GM23338 (cell line): ENCODE measurements at regions not wholly inside any gene's neighbourhood (a gene's known extent, or its start where the extent isn't known, plus 50 kb on each side); places are given as distances from the start of the nearest gene placed in this dataset.

Experiments used
- ATAC-seq: fragments of 200-7000 bp; cut with Tn5 transposase; 3 replicates; pipeline ENCODE4 v1.9.1; 2020
- DNase-seq: peaks from one replicate; pipeline ENCODE4 v3.0.0-alpha.2; 2015; ENCODE audit warnings: low spot score
- H2AFZ ChIP-seq: fragments of 200-600 bp; sonication (generic); 2 replicates; pipeline ENCODE4 v1.8.0; 2016; ENCODE audit warnings: antibody characterized with exemption, mild to moderate bottlenecking, moderate library complexity
- H3F3A ChIP-seq: fragments of 200-600 bp; sonication (generic); replicated peaks from 2 replicates; pipeline ENCODE4 v1.8.0; 2017; ENCODE audit warnings: antibody characterized with exemption, mixed run types, low read depth
- H3K27ac ChIP-seq: fragments of 200-600 bp; sonication (generic); 2 replicates; pipeline ENCODE4 v1.6.1; 2016; ENCODE audit warnings: low read depth
- H3K27me3 ChIP-seq: fragments of 200-600 bp; sonication (generic); 2 replicates; pipeline ENCODE4 v1.8.0; 2016; ENCODE audit warnings: mild to moderate bottlenecking, mixed run types, moderate library complexity; ENCODE audit not compliant: insufficient read depth
- H3K36me3 ChIP-seq: fragments of 200-600 bp; sonication (generic); 2 replicates; pipeline ENCODE4 v1.8.0; 2016; ENCODE audit warnings: mild to moderate bottlenecking; ENCODE audit not compliant: insufficient read depth
- H3K4me1 ChIP-seq: fragments of 200-600 bp; sonication (generic); 2 replicates; pipeline ENCODE4 v1.8.0; 2016; ENCODE audit warnings: mild to moderate bottlenecking, moderate library complexity; ENCODE audit not compliant: insufficient read depth
- H3K4me2 ChIP-seq: fragments of 200-600 bp; sonication (generic); 2 replicates; pipeline ENCODE4 v1.7.1; 2017; ENCODE audit warnings: mixed run types
- H3K4me3 ChIP-seq: fragments of 200-600 bp; sonication (generic); 2 replicates; pipeline ENCODE4 v1.6.1; 2016; ENCODE audit warnings: mixed run types
- H3K79me2 ChIP-seq: fragments of 200-600 bp; sonication (generic); replicated peaks from 2 replicates; pipeline ENCODE4 v1.8.0; 2017; ENCODE audit warnings: mild to moderate bottlenecking; ENCODE audit not compliant: insufficient read depth
- H3K9me2 ChIP-seq: fragments of 200-600 bp; sonication (generic); 2 replicates; pipeline ENCODE4 v1.8.0; 2017; ENCODE audit not compliant: insufficient read depth
- H4K20me1 ChIP-seq: fragments of 200-600 bp; sonication (generic); replicated peaks from 2 replicates; pipeline ENCODE4 v1.8.0; 2017; ENCODE audit warnings: mild to moderate bottlenecking; ENCODE audit not compliant: insufficient read depth
- H3K27ac Mint-ChIP-seq: 2 replicates; pipeline ENCODE4 v1.8.0; 2020; ENCODE audit warnings: inconsistent platforms, mild to moderate bottlenecking, moderate library complexity, mixed read lengths
- H3K27me3 Mint-ChIP-seq: 3 replicates; pipeline ENCODE4 v1.8.0; 2022; ENCODE audit warnings: low read depth, mild to moderate bottlenecking, moderate library complexity, mixed read lengths, inconsistent platforms; ENCODE audit not compliant: insufficient read depth, poor library complexity
- H3K36me3 Mint-ChIP-seq: 3 replicates; pipeline ENCODE4 v1.8.0; 2021; ENCODE audit warnings: low read depth, mild to moderate bottlenecking, inconsistent platforms, moderate library complexity, mixed read lengths
- H3K4me1 Mint-ChIP-seq: 3 replicates; pipeline ENCODE4 v1.8.0; 2020; ENCODE audit warnings: mild to moderate bottlenecking, inconsistent platforms, mixed read lengths
- H3K4me3 Mint-ChIP-seq: 3 replicates; pipeline ENCODE4 v1.8.0; 2021; ENCODE audit warnings: moderate library complexity, mild to moderate bottlenecking, inconsistent platforms, mixed read lengths
- H3K9me3 Mint-ChIP-seq: 3 replicates; pipeline ENCODE4 v1.8.0; 2020; ENCODE audit warnings: moderate library complexity, mild to moderate bottlenecking, inconsistent platforms, mixed read lengths
- CREB1 ChIP-seq: fragments of 250-450 bp; sonication (Bioruptor Pico); IDR thresholded peaks from 2 replicates; pipeline ENCODE4 v1.5.0; 2020; ENCODE audit warnings: low read depth, mild to moderate bottlenecking, moderate library complexity
- CTCF ChIP-seq, 2 experiments: fragments of 200-600 bp in 1 of 2; sonication (generic) in 1 of 2; conservative IDR thresholded peaks; 2 replicates each; pipeline versions ENCODE4 v1.5.1 to v1.6.1; 2016 to 2017; ENCODE audit warnings: antibody characterized with exemption in 2 of 2, low read depth in 2 of 2, mild to moderate bottlenecking in 2 of 2, moderate library complexity in 1 of 2
- EZH2phosphoT487 ChIP-seq: fragments of 200-600 bp; sonication (generic); IDR thresholded peaks from one replicate; pipeline ENCODE4 v1.8.1; 2018; ENCODE audit warnings: antibody characterized with exemption; ENCODE audit not compliant: unreplicated experiment
- JUNB ChIP-seq: IDR thresholded peaks from one replicate; pipeline ENCODE4 v1.6.1; 2016; ENCODE audit warnings: antibody characterized with exemption; ENCODE audit not compliant: unreplicated experiment
- NANOG ChIP-seq: IDR thresholded peaks from 2 replicates; pipeline ENCODE4 v1.6.1; 2016; ENCODE audit warnings: antibody characterized with exemption, borderline replicate concordance
- POLR2AphosphoS5 ChIP-seq: IDR thresholded peaks from 2 replicates; pipeline ENCODE4 v1.6.1; 2016; ENCODE audit warnings: antibody characterized with exemption, low read depth
- REST ChIP-seq: IDR thresholded peaks from one replicate; pipeline ENCODE4 v1.6.1; 2018; ENCODE audit warnings: antibody characterized with exemption; ENCODE audit not compliant: unreplicated experiment
- STAT1 ChIP-seq: IDR thresholded peaks from one replicate; pipeline ENCODE4 v1.6.1; 2016; ENCODE audit warnings: antibody characterized with exemption; ENCODE audit not compliant: unreplicated experiment
- ZNF114 ChIP-seq: fragments of 250-450 bp; sonication (Bioruptor Pico); IDR thresholded peaks from 2 replicates; pipeline ENCODE4 v1.5.0; 2020; ENCODE audit warnings: mild to moderate bottlenecking, moderate library complexity
- ZNF331 ChIP-seq: fragments of 250-450 bp; sonication (Bioruptor Pico); IDR thresholded peaks from 2 replicates; pipeline ENCODE4 v1.5.0; 2020; ENCODE audit warnings: low read depth, mild to moderate bottlenecking, moderate library complexity
- ZNF462 ChIP-seq: fragments of 250-450 bp; sonication (Bioruptor Pico); IDR thresholded peaks from 2 replicates; pipeline ENCODE4 v1.5.0; 2020; ENCODE audit warnings: mild to moderate bottlenecking, moderate library complexity

- TF ChIP-seq REST: no peak
- no peak for TF ChIP-seq POLR2AphosphoS5
- no peak for TF ChIP-seq NANOG
These were observed 212.6 kb upstream of the ADGRL2 start (continued) for GRCh38 chr1:81588149-81588548.

GRCh38 chr1:81587426-81587825, 213.3 kb upstream of the ADGRL2 start:
- H3K36me3 ChIP-seq: no peaks in the 10 kb centered on the region
- no peak overlapping the region for H3K27ac ChIP-seq
- H2AFZ ChIP-seq: no peak overlapping the region
- no peaks in the 10 kb centered on the region for H3K36me3 Mint-ChIP-seq
- no peak for DNase-seq
- peaks cover 2% of the 10 kb centered on the region; the same call in 2 of the 3 replicates for H3K4me1 Mint-ChIP-seq
- peaks cover 4% of the 10 kb centered on the region for H3K9me2 ChIP-seq
- H3K4me2 ChIP-seq: no peak overlapping the region
- ATAC-seq: no peak
- H3K27me3 Mint-ChIP-seq: no peaks in the 10 kb centered on the region
- no peak overlapping the region for H3K27ac Mint-ChIP-seq
- no peaks in the 10 kb centered on the region for H3K4me1 ChIP-seq
- no peaks in the 10 kb centered on the region for H4K20me1 ChIP-seq
- H3K27me3 ChIP-seq: no peaks in the 10 kb centered on the region
- no peak overlapping the region for H3K4me3 Mint-ChIP-seq
- H3K4me3 ChIP-seq: no peak overlapping the region
- no peaks in the 10 kb centered on the region for H3F3A ChIP-seq
- H3K9me3 Mint-ChIP-seq: no peaks in the 10 kb centered on the region
- H3K79me2 ChIP-seq: no peaks in the 10 kb centered on the region
- TF ChIP-seq ZNF114 (CRISPR knock-in tag) (no peak), NANOG (no peak), POLR2AphosphoS5 (no peak), CTCF (conservative IDR thresholded peaks at IDR 0.05; ENCODE audit: low read depth in 2 of 2) (no peak), JUNB (no peak), ZNF331 (no peak), CREB1 (no peak), ZNF462 (CRISPR knock-in tag) (no peak), REST (no peak), EZH2phosphoT487 (no peak), STAT1 (no peak)
